H1 (cell line): ENCODE measurements at regions not wholly inside any gene's neighbourhood (a gene's known extent, or its start where the extent isn't known, plus 50 kb on each side); places are given as distances from the start of the nearest gene placed in this dataset.

ENCODE experiments used
- CTBP2 ChIP-seq: IDR thresholded peaks from 2 replicates; pipeline ENCODE4 v1.7.0; 2011; ENCODE audit warnings: borderline replicate concordance, mild to moderate bottlenecking, moderate library complexity, mixed read lengths, low read length; ENCODE audit not compliant: insufficient read depth, insufficient read length

DNA sequence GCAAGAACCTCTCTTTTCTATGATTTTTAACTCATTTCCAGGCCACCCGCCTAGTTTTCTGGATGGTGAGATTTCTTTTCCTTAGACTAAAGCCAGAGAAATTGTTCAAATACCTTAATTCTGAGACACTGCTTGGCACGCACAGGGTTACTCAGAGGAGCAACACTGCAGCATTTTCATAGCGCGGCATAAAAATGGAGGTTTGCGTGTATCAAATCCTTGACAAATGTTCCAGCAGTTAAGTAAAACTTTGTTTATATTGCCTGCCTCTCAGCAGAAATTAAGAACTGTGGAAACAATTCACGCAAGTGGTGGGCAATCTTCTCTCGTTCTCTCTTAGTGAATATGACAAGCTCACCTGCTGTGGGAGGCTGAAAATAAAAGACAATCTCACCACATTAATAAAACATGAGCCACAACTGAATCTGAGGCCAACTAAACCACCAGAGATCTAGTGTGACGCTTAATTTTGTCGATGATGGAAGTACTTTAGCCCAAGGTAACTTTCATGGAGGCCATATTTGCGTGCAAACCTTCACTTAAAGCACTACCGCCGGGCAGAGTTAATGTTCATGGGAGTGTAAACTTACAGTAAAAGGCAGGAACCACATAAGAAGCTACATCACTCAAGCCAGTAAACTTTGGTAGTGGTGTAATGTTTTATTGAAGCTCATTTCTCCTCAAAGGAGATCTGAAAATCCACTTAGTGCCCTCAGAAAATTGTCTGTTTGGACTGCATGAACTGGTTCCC lies 894.8 kb upstream of the EPHA5 start (continued):
- no peak for TF ChIP-seq CTBP2
